OCI-LY3 (cell line): ENCODE measurements at regions not wholly inside any gene's neighbourhood (a gene's known extent, or its start where the extent isn't known, plus 50 kb on each side); places are given as distances from the start of the nearest gene placed in this dataset.

Experiments
- H2AFZ ChIP-seq: fragments of 200-600, 300-600 bp; shearing (Covaris generic); 2 replicates; pipeline ENCODE4 v1.6.0; 2014; ENCODE audit warnings: antibody characterized with exemption, low read depth, low read length
- H3K27ac ChIP-seq: fragments of 200-600, 300-600 bp; sonication (generic); 2 replicates; pipeline ENCODE4 v1.5.1; 2014; ENCODE audit warnings: mild to moderate bottlenecking, low read length, moderate library complexity, mixed read lengths
- H3K27me3 ChIP-seq: fragments of 200-600, 300-600 bp; sonication (generic); 2 replicates; pipeline ENCODE4 v1.6.1; 2014; ENCODE audit warnings: low read depth, low read length, mixed read lengths
- H3K36me3 ChIP-seq: fragments of 200-600, 300-600 bp; sonication (generic); replicated peaks from 2 replicates; pipeline ENCODE3; 2014; ENCODE audit warnings: low read depth, low read length, mixed read lengths
- H3K4me1 ChIP-seq: fragments of 300-600, 200-600 bp; sonication (generic); 2 replicates; pipeline ENCODE4 v1.6.1; 2014; ENCODE audit warnings: low read length, mixed read lengths
- H3K4me2 ChIP-seq: fragments of 200-600, 300-600 bp; sonication (generic); 2 replicates; pipeline ENCODE4 v1.6.1; 2014; ENCODE audit warnings: low read length, mixed read lengths
- H3K4me3 ChIP-seq: fragments of 300-600, 200-600 bp; sonication (generic); 2 replicates; pipeline ENCODE4 v1.5.1; 2014; ENCODE audit warnings: antibody characterized with exemption, mild to moderate bottlenecking, low read length, moderate library complexity
- H3K79me2 ChIP-seq: fragments of 300-600, 200-600 bp; shearing (Covaris generic); 2 replicates; pipeline ENCODE4 v1.6.1; 2014; ENCODE audit warnings: mild to moderate bottlenecking, low read length, mixed read lengths
- H3K9ac ChIP-seq: fragments of 300-600, 200-600 bp; shearing (Covaris generic); 2 replicates; pipeline ENCODE4 v1.6.0; 2014; ENCODE audit warnings: mild to moderate bottlenecking, low read length, moderate library complexity
- H3K9me3 ChIP-seq: fragments of 200-600, 300-600 bp; shearing (Covaris generic); 2 replicates; pipeline ENCODE4 v1.6.1; 2014; ENCODE audit warnings: low read length, mixed read lengths; ENCODE audit not compliant: insufficient read depth
- H4K20me1 ChIP-seq: fragments of 200-600, 300-600 bp; sonication (generic); 2 replicates; pipeline ENCODE4 v1.6.1; 2016; ENCODE audit warnings: low read length, mixed read lengths; ENCODE audit not compliant: insufficient read depth
- EZH2phosphoT487 ChIP-seq: fragments of 200-600 bp; shearing (Covaris generic); IDR thresholded peaks from 2 replicates; pipeline ENCODE4 v1.6.1; 2018; ENCODE audit warnings: antibody characterized with exemption, mixed run types, low read depth
- TF ChIP-seq, protein P1 (sequence below): fragments of 200-600, 300-600 bp; sonication (generic); IDR thresholded peaks from 2 replicates; pipeline ENCODE4 v1.5.1; 2014; ENCODE audit warnings: antibody characterized with exemption, low read length, low read depth

DNA sequence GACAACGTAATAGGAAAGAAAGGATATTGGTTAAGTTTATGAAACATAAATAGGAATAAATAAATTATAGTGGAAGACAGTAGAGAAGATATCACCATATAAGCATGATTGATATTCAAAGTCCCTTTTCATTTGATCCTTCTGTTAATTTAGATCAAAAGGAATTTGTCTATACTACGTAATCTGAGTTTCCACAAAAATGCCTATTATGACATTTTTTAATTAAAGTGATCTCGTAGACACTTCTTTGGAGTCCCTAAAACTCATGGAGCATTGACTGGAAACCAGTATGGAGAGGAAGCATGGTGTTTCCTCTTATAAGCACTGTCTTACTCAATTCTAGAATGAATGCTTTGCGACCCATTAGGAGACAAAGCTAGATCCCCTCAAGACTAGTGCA is 411.4 kb upstream of the SPHKAP start:
- no peaks in the 10 kb centered on the region for H3K27me3 ChIP-seq

DNA sequence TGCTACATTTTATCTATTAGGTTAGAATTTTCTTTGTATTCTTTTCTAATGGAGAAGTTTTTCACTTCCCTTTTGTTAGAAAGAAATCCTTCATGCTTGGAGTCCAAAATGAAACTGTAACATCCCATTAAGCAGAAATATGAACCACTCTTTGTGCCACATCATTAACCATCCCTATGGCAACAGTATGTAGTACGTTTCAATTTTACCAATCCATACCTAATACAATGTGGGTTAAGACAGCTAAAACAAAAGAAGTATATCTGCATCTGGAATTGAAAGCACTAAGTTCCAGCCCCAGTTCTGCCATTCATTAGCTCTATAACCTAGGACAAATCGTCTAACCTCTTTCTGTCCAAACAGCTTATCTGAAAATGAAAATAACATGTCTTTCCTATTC is 409.2 kb upstream of the SPHKAP start:
- no peaks in the 10 kb centered on the region for H3K27me3 ChIP-seq
- H3K4me1 ChIP-seq: peaks cover 29% of the 10 kb centered on the region
- H3K9me3 ChIP-seq: no peaks in the 10 kb centered on the region
- peak overlapping the region; percentile 42 for H3K4me3 ChIP-seq
- no peak for TF ChIP-seq EZH2phosphoT487
- TF ChIP-seq, protein P1, sequence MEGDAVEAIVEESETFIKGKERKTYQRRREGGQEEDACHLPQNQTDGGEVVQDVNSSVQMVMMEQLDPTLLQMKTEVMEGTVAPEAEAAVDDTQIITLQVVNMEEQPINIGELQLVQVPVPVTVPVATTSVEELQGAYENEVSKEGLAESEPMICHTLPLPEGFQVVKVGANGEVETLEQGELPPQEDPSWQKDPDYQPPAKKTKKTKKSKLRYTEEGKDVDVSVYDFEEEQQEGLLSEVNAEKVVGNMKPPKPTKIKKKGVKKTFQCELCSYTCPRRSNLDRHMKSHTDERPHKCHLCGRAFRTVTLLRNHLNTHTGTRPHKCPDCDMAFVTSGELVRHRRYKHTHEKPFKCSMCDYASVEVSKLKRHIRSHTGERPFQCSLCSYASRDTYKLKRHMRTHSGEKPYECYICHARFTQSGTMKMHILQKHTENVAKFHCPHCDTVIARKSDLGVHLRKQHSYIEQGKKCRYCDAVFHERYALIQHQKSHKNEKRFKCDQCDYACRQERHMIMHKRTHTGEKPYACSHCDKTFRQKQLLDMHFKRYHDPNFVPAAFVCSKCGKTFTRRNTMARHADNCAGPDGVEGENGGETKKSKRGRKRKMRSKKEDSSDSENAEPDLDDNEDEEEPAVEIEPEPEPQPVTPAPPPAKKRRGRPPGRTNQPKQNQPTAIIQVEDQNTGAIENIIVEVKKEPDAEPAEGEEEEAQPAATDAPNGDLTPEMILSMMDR: no peak
- H2AFZ ChIP-seq: no peak overlapping the region
- no peaks in the 10 kb centered on the region for H4K20me1 ChIP-seq
- H3K79me2 ChIP-seq: no peaks in the 10 kb centered on the region
- H3K4me2 ChIP-seq: peak overlapping the region; percentile 59
- no peaks in the 10 kb centered on the region for H3K36me3 ChIP-seq
- no peak overlapping the region for H3K27ac ChIP-seq
- no peak overlapping the region for H3K9ac ChIP-seq

More for the DNA sequence above, 411.4 kb upstream of the SPHKAP start:
- TF ChIP-seq EZH2phosphoT487: no peak
- TF ChIP-seq, protein P1: no peak
- H3K79me2 ChIP-seq: no peaks in the 10 kb centered on the region
- H3K9me3 ChIP-seq: no peaks in the 10 kb centered on the region
- H3K27ac ChIP-seq: no peak overlapping the region
- H3K4me1 ChIP-seq: peaks cover 29% of the 10 kb centered on the region
- no peaks in the 10 kb centered on the region for H4K20me1 ChIP-seq
- no peak overlapping the region for H3K4me3 ChIP-seq
- no peak overlapping the region for H3K9ac ChIP-seq
- H3K36me3 ChIP-seq: no peaks in the 10 kb centered on the region
- H2AFZ ChIP-seq: no peak overlapping the region
- H3K4me2 ChIP-seq: no peak overlapping the region

- Histone ChIP-seq H2AFZ (no peak overlapping the region), H3K27ac (no peak overlapping the region), H3K4me3 (no peak overlapping the region), H3K36me3 (no peaks in the 10 kb centered on the region), H3K4me1 (peaks cover 29% of the 10 kb centered on the region), H3K27me3 (no peaks in the 10 kb centered on the region), H3K4me2 (no peak overlapping the region), H3K9ac (no peak overlapping the region), H3K9me3 (no peaks in the 10 kb centered on the region), H3K79me2 (no peaks in the 10 kb centered on the region), H4K20me1 (no peaks in the 10 kb centered on the region)
- TF ChIP-seq, protein P1: no peak
- TF ChIP-seq EZH2phosphoT487: no peak
Measured at GRCh38 chr2:228589115-228589514, 407.6 kb upstream of the SPHKAP start.

DNA sequence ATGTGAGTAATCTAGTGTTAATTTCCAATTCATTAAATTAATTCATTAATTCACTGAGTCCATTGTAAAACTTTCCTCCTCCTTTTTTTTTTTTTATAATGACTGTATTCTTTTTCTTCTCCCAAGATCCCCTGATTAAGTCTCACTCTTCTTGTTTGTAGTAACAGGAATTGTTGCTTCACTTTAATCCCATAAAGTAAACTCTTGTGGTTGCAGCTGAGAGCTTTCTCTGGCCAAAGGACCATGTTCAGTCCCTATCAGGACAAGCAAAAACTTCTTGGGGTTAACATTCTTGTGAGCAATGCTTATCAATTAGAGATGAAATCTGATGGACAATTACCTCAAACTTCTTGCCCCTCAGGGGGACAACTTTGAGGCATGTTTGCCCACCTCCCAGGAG is 400.2 kb upstream of the SPHKAP start:
- Histone ChIP-seq H3K4me3 (no peak overlapping the region), H3K4me1 (no peaks in the 10 kb centered on the region), H4K20me1 (no peaks in the 10 kb centered on the region), H2AFZ (no peak overlapping the region), H3K79me2 (no peaks in the 10 kb centered on the region), H3K9me3 (no peaks in the 10 kb centered on the region), H3K36me3 (no peaks in the 10 kb centered on the region), H3K4me2 (no peak overlapping the region), H3K27ac (no peak overlapping the region), H3K9ac (no peak overlapping the region), H3K27me3 (no peaks in the 10 kb centered on the region)
- no peak for TF ChIP-seq EZH2phosphoT487
- TF ChIP-seq, protein P1: no peak
